Keratinocyte (primary cell): ENCODE measurements at regions not wholly inside any gene's neighbourhood (a gene's known extent, or its start where the extent isn't known, plus 50 kb on each side); places are given as distances from the start of the nearest gene placed in this dataset.
"Not testable (repeated sequence)": the region's sequence is repeated elsewhere in the genome, so short reads cannot be mapped to it uniquely, and the experiment has no call there.

Source experiments
- DNase-seq: peaks from one replicate; pipeline ENCODE4 v3.0.0-alpha.2; 2011; ENCODE audit warnings: low read depth, missing footprints, low spot score
- FAIRE-seq: peaks from 2 replicates; lab custom pipeline; 2011; peaks lifted over from hg19 to GRCh38; lab: Jason Lieb, UNC
- H2AFZ ChIP-seq: 2 replicates; pipeline ENCODE4 v1.6.0; 2012; ENCODE audit warnings: low read length, control low read depth, inconsistent platforms; ENCODE audit not compliant: control insufficient read depth
- H3K27ac ChIP-seq: 2 replicates; pipeline ENCODE4 v1.5.1; 2011; ENCODE audit warnings: low read length; ENCODE audit not compliant: control insufficient read depth, insufficient read depth
- H3K27me3 ChIP-seq: 3 replicates; pipeline ENCODE4 v1.6.0; 2011; ENCODE audit warnings: low read length; ENCODE audit not compliant: control insufficient read depth, insufficient read depth; ENCODE audit errors: extremely low read depth
- H3K36me3 ChIP-seq, 2 experiments: 2 replicates in 1 of 2; 3 replicates in 1 of 2; pipeline ENCODE4 v1.5.1; 2011; ENCODE audit warnings: low read length in 2 of 2, mild to moderate bottlenecking in 1 of 2; ENCODE audit not compliant: control insufficient read depth in 2 of 2, insufficient read depth in 2 of 2; ENCODE audit errors: extremely low read depth in 1 of 2
- H3K4me1 ChIP-seq: 3 replicates; pipeline ENCODE4 v1.5.1; 2011; ENCODE audit warnings: low read length; ENCODE audit not compliant: control insufficient read depth, insufficient read depth; ENCODE audit errors: extremely low read depth
- H3K4me2 ChIP-seq: 3 replicates; pipeline ENCODE4 v1.6.0; 2011; ENCODE audit warnings: low read depth, low read length; ENCODE audit not compliant: control insufficient read depth, insufficient read depth; ENCODE audit errors: extremely low read depth
- H3K4me3 ChIP-seq, 3 experiments: fragments of 200-600 bp in 1 of 3; sonication (generic) in 1 of 3; 2 replicates in 2 of 3; 3 replicates in 1 of 3; pipeline ENCODE4 v1.5.1; 2011 to 2016; ENCODE audit warnings: low read length in 3 of 3, mild to moderate bottlenecking in 3 of 3, control low read depth in 2 of 3, inconsistent platforms in 1 of 3, low read depth in 1 of 3, mixed read lengths in 1 of 3, mixed run types in 1 of 3, moderate library complexity in 1 of 3; ENCODE audit not compliant: control insufficient read depth in 2 of 3, insufficient read depth in 2 of 3; ENCODE audit errors: extremely low read depth in 1 of 3
- H3K79me2 ChIP-seq: 2 replicates; pipeline ENCODE4 v1.6.0; 2012; ENCODE audit warnings: low read length; ENCODE audit not compliant: control insufficient read depth, insufficient read depth
- H3K9ac ChIP-seq: 3 replicates; pipeline ENCODE4 v1.6.0; 2011; ENCODE audit warnings: low read length; ENCODE audit not compliant: control insufficient read depth, insufficient read depth; ENCODE audit errors: extremely low read depth
- H3K9me1 ChIP-seq: 3 replicates; pipeline ENCODE4 v1.6.0; 2011; ENCODE audit warnings: low read length; ENCODE audit not compliant: control insufficient read depth, insufficient read depth; ENCODE audit errors: extremely low read depth
- H3K9me3 ChIP-seq: 2 replicates; pipeline ENCODE4 v1.5.1; 2012; ENCODE audit warnings: low read depth, low read length; ENCODE audit not compliant: control insufficient read depth
- H4K20me1 ChIP-seq: 3 replicates; pipeline ENCODE4 v1.6.0; 2011; ENCODE audit warnings: low read length; ENCODE audit not compliant: control insufficient read depth, insufficient read depth; ENCODE audit errors: extremely low read depth
- CTCF ChIP-seq, 3 experiments: IDR thresholded peaks in 1 of 3; conservative IDR thresholded peaks in 1 of 3; optimal IDR thresholded peaks in 1 of 3; 2 replicates in 2 of 3; 3 replicates in 1 of 3; pipeline versions ENCODE3 to v1.5.1; 2011; ENCODE audit warnings: low read length in 3 of 3, mild to moderate bottlenecking in 3 of 3, moderate library complexity in 2 of 3, control low read depth in 1 of 3, inconsistent platforms in 1 of 3; ENCODE audit not compliant: insufficient read depth in 2 of 3; ENCODE audit errors: extremely low read depth in 1 of 3
- EZH2 ChIP-seq: IDR thresholded peaks from one replicate; pipeline ENCODE4 v1.6.1; 2012; ENCODE audit warnings: inconsistent platforms, mild to moderate bottlenecking, low read length, moderate library complexity
- dilution Hi-C: fragments of 300-500 bp; cut with MboI; formaldehyde crosslinking; loops from one replicate; pipeline ENCODE4 v1.7.0; 2020; ENCODE audit warnings: low sequenced_read_pairs; ENCODE audit not compliant: extremely low pct_ligation_motif_present

GRCh38 chr12:91637789-91638624, 455.4 kb upstream of the DCN start:
- H3K9me3 ChIP-seq: no peaks in the 10 kb centered on the region
- dilution Hi-C loops: no loop called here
- H3K27ac ChIP-seq: no peak overlapping the region
- H2AFZ ChIP-seq: no peak overlapping the region
- H3K9me1 ChIP-seq: no peaks in the 10 kb centered on the region
- FAIRE-seq (no peak), DNase-seq (no peak)
- H3K4me1 ChIP-seq: no peaks in the 10 kb centered on the region
- TF ChIP-seq EZH2: no peak
- no peak for TF ChIP-seq CTCF (optimal IDR thresholded peaks at IDR 0.05 in 1 of 3, IDR thresholded peaks at IDR 0.05 in 1 of 3, conservative IDR thresholded peaks at IDR 0.05 in 1 of 3; ENCODE audit: extremely low read depth in 1 of 3, insufficient read depth in 2 of 3, low read length in 3 of 3)
- no peak overlapping the region for H3K4me3 ChIP-seq
- no peaks in the 10 kb centered on the region for H4K20me1 ChIP-seq
- no peaks in the 10 kb centered on the region for H3K27me3 ChIP-seq
- H3K4me2 ChIP-seq: no peak overlapping the region
- no peaks in the 10 kb centered on the region for H3K79me2 ChIP-seq
- H3K36me3 ChIP-seq: no peaks in the 10 kb centered on the region
- H3K9ac ChIP-seq: no peak overlapping the region

- no peak for DNase-seq
- no peaks in the 10 kb centered on the region for H4K20me1 ChIP-seq
- no peaks in the 10 kb centered on the region for H3K79me2 ChIP-seq
- H2AFZ ChIP-seq: no peak overlapping the region
- no peak overlapping the region for H3K4me2 ChIP-seq
- H3K4me1 ChIP-seq: no peaks in the 10 kb centered on the region
- H3K9ac ChIP-seq: no peak overlapping the region
- no peak for TF ChIP-seq CTCF (optimal IDR thresholded peaks at IDR 0.05 in 1 of 3, IDR thresholded peaks at IDR 0.05 in 1 of 3, conservative IDR thresholded peaks at IDR 0.05 in 1 of 3; ENCODE audit: extremely low read depth in 1 of 3, insufficient read depth in 2 of 3, low read length in 3 of 3)
- no peak for TF ChIP-seq EZH2
- H3K9me1 ChIP-seq: no peaks in the 10 kb centered on the region
- no peaks in the 10 kb centered on the region for H3K27me3 ChIP-seq
- dilution Hi-C loops: no loop called here
- H3K27ac ChIP-seq: no peak overlapping the region
- H3K36me3 ChIP-seq: no peaks in the 10 kb centered on the region
- FAIRE-seq: no peak
- H3K4me3 ChIP-seq: no peak overlapping the region
- no peaks in the 10 kb centered on the region for H3K9me3 ChIP-seq
Measured at GRCh38 chr12:91636721-91637120, 454.1 kb upstream of the DCN start.

- FAIRE-seq, H3K9ac ChIP-seq, H3K4me3 ChIP-seq, H2AFZ ChIP-seq, DNase-seq, H3K27me3 ChIP-seq, H3K9me3 ChIP-seq, H4K20me1 ChIP-seq, H3K79me2 ChIP-seq, H3K9me1 ChIP-seq, H3K27ac ChIP-seq, H3K4me1 ChIP-seq, H3K36me3 ChIP-seq, H3K4me2 ChIP-seq, dilution Hi-C loops: not testable (repeated sequence)
Measured at GRCh38 chr12:91634386-91634713, 451.7 kb upstream of the DCN start.
